Lower leg skin (tissue), 4 donors: ENCODE measurements at regions not wholly inside any gene's neighbourhood (a gene's known extent, or its start where the extent isn't known, plus 50 kb on each side); places are given as distances from the start of the nearest gene placed in this dataset.

Source experiments
- DNase-seq, 2 donors: peaks; one replicate each; pipeline ENCODE4 v3.0.0-alpha.2; 2019; ENCODE audit warnings: low spot score in 2 of 2
- H3K4me3 ChIP-seq: fragments of 200-600 bp; sonication (generic); 2 replicates; pipeline ENCODE4 v1.5.1; 2017; ENCODE audit warnings: mild to moderate bottlenecking, low read depth; ENCODE audit not compliant: poor library complexity, severe bottlenecking
- POLR2A ChIP-seq, 2 donors: fragments of 450-650 bp; IDR thresholded peaks; one replicate each; pipeline ENCODE4 v1.6.1; 2016 to 2017; ENCODE audit warnings: antibody characterized with exemption in 2 of 2, mild to moderate bottlenecking in 1 of 2, moderate library complexity in 1 of 2
- WGBS, 2 donors: methylation state at CpG; one replicate each; pipeline ENCODE4 v1.1.5; 2018; 5-methylcytosine and 5-hydroxymethylcytosine counted together
- intact Hi-C: fragments of 100-400 bp; cut with DNase I; formaldehyde crosslinking; loops from one replicate; pipeline ENCODE4 v1.15.0; 2023; ENCODE audit warnings: low total_unique reads
- TF ChIP-seq, protein P1 (sequence below), 3 donors: fragments of 450-650 bp; IDR thresholded peaks; one replicate each; pipeline ENCODE4 v1.5.1; 2016; ENCODE audit warnings: antibody characterized with exemption in 3 of 3, mild to moderate bottlenecking in 3 of 3, moderate library complexity in 2 of 3

GRCh38 chr4:3845744-3846429, 79.7 kb downstream of the ADRA2C start:
- no peak for DNase-seq
- H3K4me3 ChIP-seq, result no peak overlapping the region
- 82 to 92% methylated on average over 9 of the region's 9 CpGs for WGBS, 2 donors
- intact Hi-C loops, result no loop called here
- TF ChIP-seq POLR2A (IDR thresholded peaks at IDR 0.05), result no peak
- TF ChIP-seq, protein P1, sequence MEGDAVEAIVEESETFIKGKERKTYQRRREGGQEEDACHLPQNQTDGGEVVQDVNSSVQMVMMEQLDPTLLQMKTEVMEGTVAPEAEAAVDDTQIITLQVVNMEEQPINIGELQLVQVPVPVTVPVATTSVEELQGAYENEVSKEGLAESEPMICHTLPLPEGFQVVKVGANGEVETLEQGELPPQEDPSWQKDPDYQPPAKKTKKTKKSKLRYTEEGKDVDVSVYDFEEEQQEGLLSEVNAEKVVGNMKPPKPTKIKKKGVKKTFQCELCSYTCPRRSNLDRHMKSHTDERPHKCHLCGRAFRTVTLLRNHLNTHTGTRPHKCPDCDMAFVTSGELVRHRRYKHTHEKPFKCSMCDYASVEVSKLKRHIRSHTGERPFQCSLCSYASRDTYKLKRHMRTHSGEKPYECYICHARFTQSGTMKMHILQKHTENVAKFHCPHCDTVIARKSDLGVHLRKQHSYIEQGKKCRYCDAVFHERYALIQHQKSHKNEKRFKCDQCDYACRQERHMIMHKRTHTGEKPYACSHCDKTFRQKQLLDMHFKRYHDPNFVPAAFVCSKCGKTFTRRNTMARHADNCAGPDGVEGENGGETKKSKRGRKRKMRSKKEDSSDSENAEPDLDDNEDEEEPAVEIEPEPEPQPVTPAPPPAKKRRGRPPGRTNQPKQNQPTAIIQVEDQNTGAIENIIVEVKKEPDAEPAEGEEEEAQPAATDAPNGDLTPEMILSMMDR (IDR thresholded peaks at IDR 0.05), result no peak

- intact Hi-C loops, result no loop called here
- no peak overlapping the region for H3K4me3 ChIP-seq
- DNase-seq, result no peak
- 81 to 83% methylated on average over 11 of the region's 11 CpGs for WGBS, 2 donors
- TF ChIP-seq, protein P1 (IDR thresholded peaks at IDR 0.05), result no peak
- no peak for TF ChIP-seq POLR2A (IDR thresholded peaks at IDR 0.05)
These were observed 81.2 kb downstream of the ADRA2C start for GRCh38 chr4:3847211-3847940.

DNA sequence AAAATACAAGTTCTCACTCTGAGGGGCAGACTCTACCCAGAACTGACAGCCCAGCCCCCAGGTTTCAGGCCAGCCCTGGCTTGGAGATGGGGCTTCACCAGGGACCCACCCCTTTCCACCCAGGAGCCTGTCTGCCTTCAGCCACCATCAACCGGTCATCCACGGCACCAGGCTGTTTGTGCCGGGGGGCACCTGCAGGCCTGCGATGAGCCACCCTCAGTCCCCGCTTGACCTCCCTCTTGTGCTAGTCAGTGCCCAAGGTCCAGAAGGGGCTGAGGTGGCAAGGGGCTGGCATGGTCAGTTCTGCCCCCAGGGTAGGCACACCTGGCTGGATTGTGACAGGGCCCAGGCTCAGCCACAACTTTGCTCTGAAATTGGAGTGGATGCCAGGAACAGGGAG, 82.1 kb downstream of the ADRA2C start:
- intact Hi-C loops, result no loop called here
- TF ChIP-seq, protein P1 (IDR thresholded peaks at IDR 0.05), result no peak
- TF ChIP-seq POLR2A (IDR thresholded peaks at IDR 0.05), result no peak
- WGBS, 2 donors, result 100% methylated on average over 2 to 5 of the region's 5 CpGs
- H3K4me3 ChIP-seq, result no peak overlapping the region
- no peak for DNase-seq

- DNase-seq, result no peak
- TF ChIP-seq, protein P1 (IDR thresholded peaks at IDR 0.05), result no peak
- TF ChIP-seq POLR2A (IDR thresholded peaks at IDR 0.05), result no peak
- no peak overlapping the region for H3K4me3 ChIP-seq
- intact Hi-C loops, result no loop called here
These were observed 83.0 kb downstream of the ADRA2C start for GRCh38 chr4:3849140-3849539.

DNA sequence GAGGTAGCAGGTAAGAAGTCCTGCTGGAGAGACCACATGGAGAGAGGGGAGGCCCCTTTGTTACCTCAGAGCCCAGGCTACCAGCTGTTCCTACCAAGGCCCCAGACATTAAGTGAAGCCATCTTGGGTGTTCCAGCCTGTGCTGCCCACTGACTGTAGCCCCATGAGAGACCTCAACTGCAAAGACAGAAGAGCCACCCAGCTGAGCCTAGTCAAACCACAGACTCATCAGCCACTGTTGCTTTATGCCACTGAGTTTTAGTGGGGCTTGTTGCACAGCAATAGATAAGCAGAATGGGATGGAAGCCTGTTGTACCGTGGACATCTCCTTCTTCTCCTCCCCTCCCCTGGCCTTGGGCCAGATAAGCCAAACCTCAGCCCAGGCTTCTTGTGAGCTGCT, 83.9 kb downstream of the ADRA2C start:
- intact Hi-C loops, result no loop called here
- TF ChIP-seq POLR2A (IDR thresholded peaks at IDR 0.05), result no peak
- TF ChIP-seq, protein P1 (IDR thresholded peaks at IDR 0.05), result no peak
- DNase-seq, result no peak
- no peak overlapping the region for H3K4me3 ChIP-seq
- 29 to 94% methylated on average over 1 of the region's 1 CpG for WGBS, 2 donors
